ENCODE measurements at regions not wholly inside any gene's neighbourhood (a gene's known extent, or its start where the extent isn't known, plus 50 kb on each side); places are given as distances from the start of the nearest gene placed in this dataset.

GRCh38 chr3:83581546-83581945 is 1377.2 kb upstream of the CADM2 start:
- no peak overlapping the region for H3K4me3 ChIP-seq (ENCODE audit: low read depth, low read length, poor library complexity, severe bottlenecking)
- ChIA-PET CTCF (ENCODE audit: unreplicated experiment) (no interaction called here), POLR2A (interaction anchor here (0.6 kb wide), 1 partner anchor 174 kb away, joined by 3 read pairs; no protein-coding TSS in a partner anchor)
- no peak for DNase-seq (ENCODE audit: low spot score)
- BruUV-seq (replicated peaks): no TSS peak
- H3K9me3 ChIP-seq (ENCODE audit: low read length): no peaks in the 10 kb centered on the region
- H2AFZ ChIP-seq (ENCODE audit: low read length): no peak overlapping the region
- TF ChIP-seq EZH2phosphoT487 (IDR thresholded peaks at IDR 0.05; ENCODE audit: borderline replicate concordance, low read depth, low read length): no peak
- TF ChIP-seq, protein P1, sequence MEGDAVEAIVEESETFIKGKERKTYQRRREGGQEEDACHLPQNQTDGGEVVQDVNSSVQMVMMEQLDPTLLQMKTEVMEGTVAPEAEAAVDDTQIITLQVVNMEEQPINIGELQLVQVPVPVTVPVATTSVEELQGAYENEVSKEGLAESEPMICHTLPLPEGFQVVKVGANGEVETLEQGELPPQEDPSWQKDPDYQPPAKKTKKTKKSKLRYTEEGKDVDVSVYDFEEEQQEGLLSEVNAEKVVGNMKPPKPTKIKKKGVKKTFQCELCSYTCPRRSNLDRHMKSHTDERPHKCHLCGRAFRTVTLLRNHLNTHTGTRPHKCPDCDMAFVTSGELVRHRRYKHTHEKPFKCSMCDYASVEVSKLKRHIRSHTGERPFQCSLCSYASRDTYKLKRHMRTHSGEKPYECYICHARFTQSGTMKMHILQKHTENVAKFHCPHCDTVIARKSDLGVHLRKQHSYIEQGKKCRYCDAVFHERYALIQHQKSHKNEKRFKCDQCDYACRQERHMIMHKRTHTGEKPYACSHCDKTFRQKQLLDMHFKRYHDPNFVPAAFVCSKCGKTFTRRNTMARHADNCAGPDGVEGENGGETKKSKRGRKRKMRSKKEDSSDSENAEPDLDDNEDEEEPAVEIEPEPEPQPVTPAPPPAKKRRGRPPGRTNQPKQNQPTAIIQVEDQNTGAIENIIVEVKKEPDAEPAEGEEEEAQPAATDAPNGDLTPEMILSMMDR (conservative IDR thresholded peaks at IDR 0.05; ENCODE audit: low read length): no peak
- no peak overlapping the region for H3K27ac ChIP-seq (ENCODE audit: low read depth, low read length, poor library complexity, severe bottlenecking)
- no peaks in the 10 kb centered on the region for H3K9me2 ChIP-seq (ENCODE audit: insufficient read depth, low read length)
- H4K20me1 ChIP-seq (ENCODE audit: insufficient read depth, low read length): no peaks in the 10 kb centered on the region
- no peaks in the 10 kb centered on the region for H3K4me1 ChIP-seq (ENCODE audit: insufficient read depth, low read length, poor library complexity, severe bottlenecking)
- no peaks in the 10 kb centered on the region for H3K36me3 ChIP-seq (ENCODE audit: insufficient read depth, low read length)
- H3K79me2 ChIP-seq (ENCODE audit: insufficient read depth, low read depth, low read length): no peaks in the 10 kb centered on the region
- intact Hi-C loops (cut with micrococcal nuclease; ENCODE audit: unreplicated experiment): no loop called here
- no peak overlapping the region for H3K4me2 ChIP-seq (ENCODE audit: low read length)

GRCh38 chr3:83601704-83602103 is 1357.1 kb upstream of the CADM2 start:
- BruUV-seq (replicated peaks): no TSS peak
- DNase-seq (ENCODE audit: low spot score): no peak
- Histone ChIP-seq H3K9me3 (ENCODE audit: low read length) (no peaks in the 10 kb centered on the region), H2AFZ (ENCODE audit: low read length) (no peak overlapping the region), H4K20me1 (ENCODE audit: insufficient read depth, low read length) (no peaks in the 10 kb centered on the region), H3K36me3 (ENCODE audit: insufficient read depth, low read length) (no peaks in the 10 kb centered on the region), H3K79me2 (ENCODE audit: insufficient read depth, low read depth, low read length) (no peaks in the 10 kb centered on the region), H3K4me3 (ENCODE audit: low read depth, low read length, poor library complexity, severe bottlenecking) (no peak overlapping the region), H3K4me1 (ENCODE audit: insufficient read depth, low read length, poor library complexity, severe bottlenecking) (no peaks in the 10 kb centered on the region), H3K9me2 (ENCODE audit: insufficient read depth, low read length) (no peaks in the 10 kb centered on the region), H3K4me2 (ENCODE audit: low read length) (no peak overlapping the region), H3K27ac (ENCODE audit: low read depth, low read length, poor library complexity, severe bottlenecking) (no peak overlapping the region)
- intact Hi-C loops (cut with micrococcal nuclease; ENCODE audit: unreplicated experiment): no loop called here
- TF ChIP-seq, protein P1 (conservative IDR thresholded peaks at IDR 0.05; ENCODE audit: low read length): no peak
- TF ChIP-seq EZH2phosphoT487 (IDR thresholded peaks at IDR 0.05; ENCODE audit: borderline replicate concordance, low read depth, low read length): no peak
- CTCF ChIA-PET (ENCODE audit: unreplicated experiment): no interaction called here
- POLR2A ChIA-PET: interaction anchor here (0.6 to 0.8 kb wide), 2 partner anchors 31 to 34 kb away, joined by 3 read pairs; no protein-coding TSS in a partner anchor

DNA sequence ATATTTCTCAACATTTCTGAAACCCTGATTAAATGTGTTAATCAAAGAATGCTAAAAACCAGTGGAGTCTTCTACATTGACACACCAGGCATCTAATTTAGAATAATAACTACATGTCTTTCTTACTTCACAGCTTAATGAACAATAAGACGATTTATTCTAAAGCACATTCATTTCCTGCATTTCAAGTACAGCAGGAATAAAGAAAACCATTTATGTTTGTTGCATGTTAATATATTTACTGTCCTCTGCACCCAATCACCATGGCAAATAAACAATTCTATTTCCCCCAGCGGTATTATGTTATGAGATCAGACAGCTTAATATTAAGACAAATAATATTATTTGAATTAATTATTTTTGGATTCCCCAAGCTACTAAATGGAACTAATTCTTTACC is 1336.3 kb upstream of the CADM2 start:
- no peak overlapping the region for H3K4me2 ChIP-seq (ENCODE audit: low read length)
- BruUV-seq (replicated peaks): no TSS peak
- no peak for DNase-seq (ENCODE audit: low spot score)
- H3K4me3 ChIP-seq (ENCODE audit: low read depth, low read length, poor library complexity, severe bottlenecking): no peak overlapping the region
- CTCF ChIA-PET (ENCODE audit: unreplicated experiment): no interaction called here
- H3K4me1 ChIP-seq (ENCODE audit: insufficient read depth, low read length, poor library complexity, severe bottlenecking): no peaks in the 10 kb centered on the region
- H2AFZ ChIP-seq (ENCODE audit: low read length): no peak overlapping the region
- no peaks in the 10 kb centered on the region for H4K20me1 ChIP-seq (ENCODE audit: insufficient read depth, low read length)
- POLR2A ChIA-PET: interaction anchor here (0.5 kb wide), 1 partner anchor 67 kb away, joined by 5 read pairs; no protein-coding TSS in a partner anchor
- no peak overlapping the region for H3K27ac ChIP-seq (ENCODE audit: low read depth, low read length, poor library complexity, severe bottlenecking)
- intact Hi-C loops (cut with micrococcal nuclease; ENCODE audit: unreplicated experiment): no loop called here
- no peak for TF ChIP-seq EZH2phosphoT487 (IDR thresholded peaks at IDR 0.05; ENCODE audit: borderline replicate concordance, low read depth, low read length)
- TF ChIP-seq, protein P1 (conservative IDR thresholded peaks at IDR 0.05; ENCODE audit: low read length): no peak
- H3K79me2 ChIP-seq (ENCODE audit: insufficient read depth, low read depth, low read length): no peaks in the 10 kb centered on the region
- no peaks in the 10 kb centered on the region for H3K9me3 ChIP-seq (ENCODE audit: low read length)
- H3K36me3 ChIP-seq (ENCODE audit: insufficient read depth, low read length): no peaks in the 10 kb centered on the region
- no peaks in the 10 kb centered on the region for H3K9me2 ChIP-seq (ENCODE audit: insufficient read depth, low read length)

All from OCI-LY7 (cell line).